ENCODE measurements at regions not wholly inside any gene's neighbourhood (a gene's known extent, or its start where the extent isn't known, plus 50 kb on each side); places are given as distances from the start of the nearest gene placed in this dataset.

GRCh38 chr6:40932953-40933352 is 106.1 kb downstream of the UNC5CL start:
- Histone ChIP-seq H3K27ac (ENCODE audit: insufficient read depth, low read length) (no peak overlapping the region), H2AFZ (ENCODE audit: low read length) (no peak overlapping the region)

GRCh38 chr6:40932366-40932765 is 106.7 kb downstream of the UNC5CL start:
- Histone ChIP-seq H3K4me1 (ENCODE audit: control insufficient read depth, extremely low read depth, insufficient read depth, low read length) (peaks cover 7% of the 10 kb centered on the region), H3K36me3 (ENCODE audit: control insufficient read depth, insufficient read depth, low read length) (no peaks in the 10 kb centered on the region), H2AFZ (ENCODE audit: low read length) (no peak overlapping the region), H3K79me2 (ENCODE audit: control insufficient read depth, insufficient read depth, low read length) (no peaks in the 10 kb centered on the region), H3K4me3 (replicated peaks in 1 of 4; ENCODE audit: control extremely low read depth in 1 of 4, insufficient read depth in 1 of 4, low read depth in 3 of 4, low read length in 4 of 4) (no peak overlapping the region), H3K27ac (ENCODE audit: insufficient read depth, low read length) (no peak overlapping the region), H3K9ac (ENCODE audit: insufficient read depth, low read length) (no peak overlapping the region), H3K9me3 (ENCODE audit: control insufficient read depth, insufficient read depth, low read depth, low read length) (no peaks in the 10 kb centered on the region), H3K27me3 (ENCODE audit: control insufficient read depth, insufficient read depth, low read length) (no peaks in the 10 kb centered on the region), H3K4me2 (ENCODE audit: extremely low read depth, insufficient read depth, low read length) (no peak overlapping the region), H4K20me1 (ENCODE audit: control insufficient read depth, extremely low read depth, insufficient read depth, low read length) (no peaks in the 10 kb centered on the region)
- DNase-seq (ENCODE audit: low read depth in 2 of 2) = no peak
- no peak for TF ChIP-seq CTCF (conservative IDR thresholded peaks at IDR 0.05 in 1 of 2, IDR thresholded peaks at IDR 0.05 in 1 of 2; ENCODE audit: low read depth in 1 of 2, low read length in 2 of 2)
- TF ChIP-seq EZH2 (IDR thresholded peaks at IDR 0.05; ENCODE audit: low read length, missing control alignments) = no peak

More at GRCh38 chr6:40932953-40933352, 106.1 kb downstream of the UNC5CL start:
- TF ChIP-seq EZH2 (IDR thresholded peaks at IDR 0.05; ENCODE audit: low read length, missing control alignments) (no peak), CTCF (conservative IDR thresholded peaks at IDR 0.05 in 1 of 2, IDR thresholded peaks at IDR 0.05 in 1 of 2; ENCODE audit: low read depth in 1 of 2, low read length in 2 of 2) (no peak)
- H3K36me3 ChIP-seq (ENCODE audit: control insufficient read depth, insufficient read depth, low read length) = no peaks in the 10 kb centered on the region
- H3K79me2 ChIP-seq (ENCODE audit: control insufficient read depth, insufficient read depth, low read length) = no peaks in the 10 kb centered on the region
- H3K4me1 ChIP-seq (ENCODE audit: control insufficient read depth, extremely low read depth, insufficient read depth, low read length) = peaks cover 7% of the 10 kb centered on the region
- H4K20me1 ChIP-seq (ENCODE audit: control insufficient read depth, extremely low read depth, insufficient read depth, low read length) = no peaks in the 10 kb centered on the region
- no peak overlapping the region for H3K4me2 ChIP-seq (ENCODE audit: extremely low read depth, insufficient read depth, low read length)
- H3K9me3 ChIP-seq (ENCODE audit: control insufficient read depth, insufficient read depth, low read depth, low read length) = no peaks in the 10 kb centered on the region
- no peak for DNase-seq (ENCODE audit: low read depth in 2 of 2)
- H3K9ac ChIP-seq (ENCODE audit: insufficient read depth, low read length) = no peak overlapping the region
- no peak overlapping the region for H3K4me3 ChIP-seq (replicated peaks in 1 of 4; ENCODE audit: control extremely low read depth in 1 of 4, insufficient read depth in 1 of 4, low read depth in 3 of 4, low read length in 4 of 4)
- no peaks in the 10 kb centered on the region for H3K27me3 ChIP-seq (ENCODE audit: control insufficient read depth, insufficient read depth, low read length)

DNA sequence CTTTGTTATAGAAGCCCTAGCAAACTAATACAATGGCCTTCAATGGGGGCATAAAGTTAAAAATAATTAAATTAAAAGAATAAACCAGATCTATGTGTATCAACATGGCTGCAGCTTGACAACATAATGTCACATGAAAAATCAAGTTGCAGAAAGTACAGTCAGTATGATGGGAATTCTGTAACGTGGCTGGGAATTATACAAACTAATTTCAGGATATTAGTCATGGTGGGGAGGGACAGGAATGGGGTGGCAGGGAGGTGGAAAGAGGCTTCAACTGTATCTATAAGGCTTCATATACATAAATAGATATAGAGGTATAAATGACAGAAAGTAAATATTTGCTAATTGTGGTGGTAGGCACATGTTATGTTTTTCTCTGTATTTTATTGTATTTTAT is 107.1 kb downstream of the UNC5CL start:
- H2AFZ ChIP-seq (ENCODE audit: low read length) = no peak overlapping the region
- H3K9me3 ChIP-seq (ENCODE audit: control insufficient read depth, insufficient read depth, low read depth, low read length) = no peaks in the 10 kb centered on the region
- no peaks in the 10 kb centered on the region for H3K27me3 ChIP-seq (ENCODE audit: control insufficient read depth, insufficient read depth, low read length)
- peaks cover 5% of the 10 kb centered on the region for H3K4me1 ChIP-seq (ENCODE audit: control insufficient read depth, extremely low read depth, insufficient read depth, low read length)
- no peak overlapping the region for H3K9ac ChIP-seq (ENCODE audit: insufficient read depth, low read length)
- no peaks in the 10 kb centered on the region for H3K79me2 ChIP-seq (ENCODE audit: control insufficient read depth, insufficient read depth, low read length)
- H3K4me2 ChIP-seq (ENCODE audit: extremely low read depth, insufficient read depth, low read length) = no peak overlapping the region
- no peak for TF ChIP-seq EZH2 (IDR thresholded peaks at IDR 0.05; ENCODE audit: low read length, missing control alignments)
- no peak for TF ChIP-seq CTCF (conservative IDR thresholded peaks at IDR 0.05 in 1 of 2, IDR thresholded peaks at IDR 0.05 in 1 of 2; ENCODE audit: low read depth in 1 of 2, low read length in 2 of 2)
- no peak overlapping the region for H3K27ac ChIP-seq (ENCODE audit: insufficient read depth, low read length)
- H4K20me1 ChIP-seq (ENCODE audit: control insufficient read depth, extremely low read depth, insufficient read depth, low read length) = no peaks in the 10 kb centered on the region
- DNase-seq (ENCODE audit: low read depth in 2 of 2) = peak in 1 of 2 donors; percentile 58
- no peaks in the 10 kb centered on the region for H3K36me3 ChIP-seq (ENCODE audit: control insufficient read depth, insufficient read depth, low read length)
- H3K4me3 ChIP-seq (replicated peaks in 1 of 4; ENCODE audit: control extremely low read depth in 1 of 4, insufficient read depth in 1 of 4, low read depth in 3 of 4, low read length in 4 of 4) = no peak overlapping the region

Measured in fibroblast of lung (primary cell).